Nephron (organoid): ENCODE measurements at regions not wholly inside any gene's neighbourhood (a gene's known extent, or its start where the extent isn't known, plus 50 kb on each side); places are given as distances from the start of the nearest gene placed in this dataset.
"Not testable (repeated sequence)": the region's sequence is repeated elsewhere in the genome, so short reads cannot be mapped to it uniquely, and the experiment has no call there.

Source experiments
- H3K27ac Mint-ChIP-seq, 3 experiments: 2 replicates each; pipeline ENCODE4 v1.8.0; 2020; ENCODE audit warnings: mixed read lengths in 3 of 3, mild to moderate bottlenecking in 2 of 3, moderate library complexity in 1 of 3
- H3K27me3 Mint-ChIP-seq: 2 replicates; pipeline ENCODE4 v1.8.0; 2021; ENCODE audit warnings: low read depth, mild to moderate bottlenecking, moderate library complexity, mixed read lengths
- H3K36me3 Mint-ChIP-seq: 2 replicates; pipeline ENCODE4 v1.8.0; 2020; ENCODE audit warnings: low read depth, mixed read lengths
- H3K4me1 Mint-ChIP-seq: 2 replicates; pipeline ENCODE4 v1.8.0; 2020; ENCODE audit warnings: mixed read lengths
- H3K4me3 Mint-ChIP-seq, 3 experiments: 2 replicates each; pipeline ENCODE4 v1.8.0; 2020; ENCODE audit warnings: mild to moderate bottlenecking in 3 of 3, mixed read lengths in 3 of 3, moderate library complexity in 2 of 3
- H3K9me3 Mint-ChIP-seq: 2 replicates; pipeline ENCODE4 v1.8.0; 2020; ENCODE audit warnings: mixed read lengths
- CTCF ChIP-seq, 3 experiments: fragments of 200-600 bp; sonication (generic); IDR thresholded peaks; one replicate each; pipeline ENCODE4 v1.5.0; 2021; ENCODE audit warnings: antibody characterized with exemption in 3 of 3; ENCODE audit not compliant: unreplicated experiment in 3 of 3

- no peaks in the 10 kb centered on the region for H3K36me3 Mint-ChIP-seq
- H3K27ac Mint-ChIP-seq = no peak overlapping the region
- no peaks in the 10 kb centered on the region for H3K9me3 Mint-ChIP-seq
These were observed 94.5 kb downstream of the RFPL4B start for GRCh38 chr6:112441607-112442006.

DNA sequence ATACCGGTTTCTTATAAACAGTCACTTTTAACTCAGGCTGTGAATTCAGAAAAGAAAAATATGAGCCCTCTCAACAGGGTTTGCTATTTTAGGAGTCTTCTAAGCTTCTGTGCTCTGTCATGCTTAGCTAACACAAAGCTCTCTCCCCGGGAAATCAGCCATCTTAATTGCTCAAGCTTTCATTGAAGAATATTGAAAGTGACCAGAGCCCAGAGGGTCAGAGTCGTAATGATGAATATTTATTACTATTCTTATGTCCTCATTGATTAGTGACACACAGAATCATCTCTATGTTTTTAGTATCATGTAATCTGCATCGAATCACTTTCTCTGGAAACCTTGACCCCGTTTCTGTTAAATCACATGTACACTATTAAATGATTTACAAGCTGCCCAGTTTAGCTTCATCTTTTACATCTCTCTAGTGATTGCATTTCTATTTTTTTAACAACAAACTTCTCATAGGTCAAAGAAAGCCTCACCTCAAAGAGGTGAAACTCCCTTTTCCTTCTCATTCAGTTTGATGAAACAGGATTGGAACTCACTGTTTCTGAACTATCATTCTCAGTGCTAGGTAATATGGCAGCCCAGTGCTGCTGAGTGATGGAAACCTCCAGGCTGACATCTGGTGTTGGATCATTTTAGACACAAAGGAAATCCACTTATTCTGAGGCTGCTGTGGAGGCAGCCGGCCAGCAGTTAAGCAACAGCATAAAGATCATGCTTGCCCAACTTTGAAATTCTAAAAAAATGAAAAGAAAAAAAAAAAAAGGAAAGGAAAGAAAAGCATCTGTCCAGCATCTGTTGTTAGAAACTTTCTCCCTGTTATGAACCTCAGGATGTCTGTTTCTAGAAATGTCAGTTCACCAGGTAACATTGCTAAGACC lies 96.3 kb downstream of the RFPL4B start:
- Mint-ChIP-seq H3K27me3 (no peaks in the 10 kb centered on the region), H3K36me3 (no peaks in the 10 kb centered on the region), H3K27ac (peak overlapping the region; percentile 54 to 87 (median 83)), H3K4me3 (no peak overlapping the region), H3K4me1 (peaks cover 16% of the 10 kb centered on the region), H3K9me3 (no peaks in the 10 kb centered on the region)
- no peak for TF ChIP-seq CTCF (IDR thresholded peaks at IDR 0.05; ENCODE audit: unreplicated experiment in 3 of 3)

More at GRCh38 chr6:112441607-112442006, 94.5 kb downstream of the RFPL4B start:
- Mint-ChIP-seq H3K27me3 (no peaks in the 10 kb centered on the region), H3K4me1 (peaks cover 23% of the 10 kb centered on the region), H3K4me3 (no peak overlapping the region)
- TF ChIP-seq CTCF (IDR thresholded peaks at IDR 0.05; ENCODE audit: unreplicated experiment in 3 of 3) = no peak

DNA sequence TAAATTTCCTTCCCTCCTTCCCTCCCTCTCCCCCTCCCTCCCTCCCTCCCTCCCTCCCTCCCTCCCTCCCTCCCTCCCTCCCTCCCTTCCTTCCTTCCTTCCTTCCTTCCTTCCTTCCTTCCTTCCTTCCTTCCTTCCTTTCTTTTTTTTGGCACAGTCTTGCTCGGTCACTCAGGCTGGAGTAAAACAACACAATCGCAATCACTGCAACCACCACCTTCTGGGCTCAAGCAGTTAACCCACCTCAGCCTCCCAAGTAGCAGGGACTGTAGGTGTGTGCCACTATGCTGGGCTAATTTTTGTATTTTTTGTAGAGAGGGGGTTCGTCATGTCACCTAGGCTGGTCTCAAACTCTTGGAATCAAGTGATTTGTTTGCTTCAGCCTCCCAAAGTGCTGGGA lies 101.7 kb downstream of the RFPL4B start:
- H3K36me3 Mint-ChIP-seq, H3K4me3 Mint-ChIP-seq, H3K27ac Mint-ChIP-seq, H3K27me3 Mint-ChIP-seq, H3K4me1 Mint-ChIP-seq: not testable (repeated sequence)
- H3K9me3 Mint-ChIP-seq = peaks cover 18% of the 10 kb centered on the region

GRCh38 chr6:112450663-112451062 lies 103.5 kb downstream of the RFPL4B start:
- H3K4me1 Mint-ChIP-seq = peaks cover 3% of the 10 kb centered on the region
- H3K27ac Mint-ChIP-seq = no peak overlapping the region
- H3K27me3 Mint-ChIP-seq = no peaks in the 10 kb centered on the region
- no peak for TF ChIP-seq CTCF (IDR thresholded peaks at IDR 0.05; ENCODE audit: unreplicated experiment in 3 of 3)
- peaks cover 18% of the 10 kb centered on the region for H3K9me3 Mint-ChIP-seq
- H3K4me3 Mint-ChIP-seq = no peak overlapping the region
- peaks cover 4% of the 10 kb centered on the region for H3K36me3 Mint-ChIP-seq

- no peaks in the 10 kb centered on the region for H3K36me3 Mint-ChIP-seq
- H3K4me1 Mint-ChIP-seq = peaks cover 11% of the 10 kb centered on the region
- no peak overlapping the region for H3K4me3 Mint-ChIP-seq
- no peaks in the 10 kb centered on the region for H3K9me3 Mint-ChIP-seq
- no peaks in the 10 kb centered on the region for H3K27me3 Mint-ChIP-seq
- TF ChIP-seq CTCF (IDR thresholded peaks at IDR 0.05; ENCODE audit: unreplicated experiment in 3 of 3) = no peak
- H3K27ac Mint-ChIP-seq = no peak overlapping the region
These were observed 110.8 kb downstream of the RFPL4B start for GRCh38 chr6:112457886-112458285.

GRCh38 chr6:112459758-112460304 lies 112.7 kb downstream of the RFPL4B start:
- Mint-ChIP-seq H3K4me3 (no peak overlapping the region), H3K4me1 (peaks cover 11% of the 10 kb centered on the region)

More at GRCh38 chr6:112459758-112460304, 112.7 kb downstream of the RFPL4B start:
- H3K9me3 Mint-ChIP-seq = no peaks in the 10 kb centered on the region
- TF ChIP-seq CTCF (IDR thresholded peaks at IDR 0.05; ENCODE audit: unreplicated experiment in 3 of 3) = no peak
- H3K27me3 Mint-ChIP-seq = no peaks in the 10 kb centered on the region
- no peaks in the 10 kb centered on the region for H3K36me3 Mint-ChIP-seq
- peak overlapping the region in 1 of 3 experiments; percentile 15 for H3K27ac Mint-ChIP-seq
